ENCODE measurements at regions not wholly inside any gene's neighbourhood (a gene's known extent, or its start where the extent isn't known, plus 50 kb on each side); places are given as distances from the start of the nearest gene placed in this dataset.

DNA sequence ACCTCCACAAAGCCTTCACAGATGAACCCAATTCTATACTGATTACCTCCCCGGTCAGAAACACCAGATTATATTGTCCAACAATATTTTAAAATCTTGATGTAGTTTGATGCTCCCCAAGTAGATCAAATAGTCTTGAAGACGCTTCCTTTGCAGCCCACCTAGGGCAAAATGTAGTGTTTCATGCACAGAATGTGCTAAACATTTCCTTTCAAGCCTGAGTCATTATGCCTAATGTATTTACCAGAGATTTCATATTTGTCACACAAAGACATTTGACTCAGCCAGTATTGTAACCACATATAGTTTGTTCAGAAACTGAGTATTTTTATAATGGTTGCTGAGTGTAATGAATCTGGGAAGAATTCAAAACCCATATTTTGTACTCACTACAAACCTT is 1396.8 kb downstream of the LRRC4C start:
- DNase-seq (ENCODE audit: low read depth in 4 of 4, low spot score in 3 of 4) = no peak

GRCh38 chr11:40061221-40061620 is 1398.2 kb downstream of the LRRC4C start:
- no peak for DNase-seq (ENCODE audit: low read depth in 4 of 4, low spot score in 3 of 4)

DNA sequence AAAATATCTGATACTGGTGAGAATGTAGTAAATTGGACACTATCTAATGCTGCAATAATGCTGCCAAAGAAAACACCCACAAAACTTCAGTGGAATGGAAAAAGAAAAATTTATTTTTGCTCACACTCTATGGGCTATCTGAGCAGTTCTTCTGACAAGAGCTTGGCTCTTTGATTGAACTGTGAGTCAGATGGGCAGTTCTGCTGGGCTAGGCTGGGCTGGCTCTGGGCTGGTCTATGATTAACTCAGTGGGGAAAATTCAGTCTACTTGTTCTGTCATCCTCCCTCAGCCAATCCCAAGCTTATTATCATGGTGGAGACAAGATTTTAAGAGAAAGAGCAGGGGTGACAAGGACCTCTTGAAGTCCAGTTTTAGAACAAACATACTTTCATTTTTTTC is 1404.8 kb downstream of the LRRC4C start:
- DNase-seq (ENCODE audit: low read depth in 4 of 4, low spot score in 3 of 4) = no peak

DNA sequence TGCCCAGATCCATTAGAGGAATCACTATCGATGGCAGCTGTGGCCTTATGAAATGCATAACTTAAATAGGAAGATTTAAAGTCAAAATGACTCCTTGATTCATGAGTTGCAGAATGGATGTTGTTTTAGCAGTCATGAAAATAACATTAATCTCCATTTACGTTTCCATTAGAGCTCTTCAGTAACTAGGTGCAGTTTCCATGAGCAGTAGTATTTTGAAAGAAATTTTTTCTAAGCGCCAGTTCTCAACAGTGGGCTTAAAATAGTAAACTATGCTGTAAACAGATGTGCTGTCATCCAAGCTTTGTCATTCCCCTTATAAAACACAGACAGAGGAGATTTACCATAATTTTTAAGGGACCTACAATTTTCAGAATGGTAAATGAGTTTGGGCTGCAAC is 1414.1 kb downstream of the LRRC4C start:
- no peak for DNase-seq (ENCODE audit: low read depth in 4 of 4, low spot score in 3 of 4)

DNA sequence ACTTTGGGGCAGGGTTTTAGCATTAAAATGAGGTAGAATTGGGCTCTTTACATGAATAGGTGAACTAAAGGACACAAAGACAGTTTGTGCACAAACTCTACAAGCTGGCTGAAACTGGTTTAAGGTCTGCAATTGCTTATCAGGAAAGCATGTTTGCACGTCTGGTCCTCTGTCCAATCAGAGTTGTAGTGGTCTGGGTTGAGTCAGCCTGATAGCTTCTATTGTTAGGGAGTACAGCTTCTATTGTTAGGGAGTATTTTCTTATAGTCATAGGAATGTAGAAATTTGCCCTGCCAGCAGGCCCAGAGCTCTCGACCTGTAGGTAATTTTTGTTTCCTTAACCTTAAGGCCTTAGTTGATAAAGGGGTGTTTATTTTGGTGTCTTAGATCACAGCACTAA is 1422.4 kb downstream of the LRRC4C start:
- DNase-seq (ENCODE audit: low read depth in 4 of 4, low spot score in 3 of 4) = no peak

DNA sequence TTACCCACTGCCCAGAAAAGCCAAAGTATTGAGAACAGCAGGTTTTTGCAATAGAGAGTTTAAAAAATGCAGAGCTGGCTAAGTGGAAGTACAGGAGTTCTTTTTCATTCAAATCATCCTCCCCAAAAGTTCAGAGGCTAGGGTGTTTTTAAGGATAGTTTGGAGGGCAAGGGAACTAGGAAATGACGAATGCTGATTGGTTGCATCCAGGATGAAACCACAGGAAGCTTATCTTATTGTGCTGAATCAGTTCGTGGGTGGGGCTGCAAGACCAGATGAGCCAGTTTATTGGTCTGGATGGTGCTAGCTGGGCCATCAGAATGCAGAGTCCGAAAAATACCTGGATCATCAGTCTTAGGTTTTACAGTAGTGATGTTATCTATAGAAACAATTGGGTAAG is 1427.1 kb downstream of the LRRC4C start:
- no peak for DNase-seq (ENCODE audit: low read depth in 4 of 4, low spot score in 3 of 4)

DNA sequence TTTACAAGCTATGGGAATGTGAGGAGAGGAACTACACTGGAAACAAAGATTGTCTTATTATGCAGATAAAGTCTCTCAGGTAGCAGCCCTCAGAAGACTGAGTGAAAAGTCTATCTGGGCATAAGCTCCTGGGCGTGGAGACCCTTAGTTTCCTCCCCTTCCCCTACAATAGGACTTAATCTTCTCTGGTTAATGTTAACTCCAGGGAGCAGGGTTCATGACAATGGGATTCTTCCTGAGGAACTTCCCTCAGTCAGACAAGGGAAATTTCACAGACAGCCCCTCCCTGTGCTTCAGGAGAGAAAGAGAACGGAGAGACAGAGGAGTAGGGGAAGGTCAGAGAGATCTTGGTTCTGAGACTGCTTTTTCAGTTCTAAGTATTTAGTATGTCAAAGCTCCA is 1428.6 kb downstream of the LRRC4C start:
- no peak for DNase-seq (ENCODE audit: low read depth in 4 of 4, low spot score in 3 of 4)

- DNase-seq (ENCODE audit: low read depth in 4 of 4, low spot score in 3 of 4) = peak in 3 of 4 donors; percentile 12 to 47 (median 19)
Measured at GRCh38 chr11:40029391-40029790, 1430.1 kb downstream of the LRRC4C start.

DNA sequence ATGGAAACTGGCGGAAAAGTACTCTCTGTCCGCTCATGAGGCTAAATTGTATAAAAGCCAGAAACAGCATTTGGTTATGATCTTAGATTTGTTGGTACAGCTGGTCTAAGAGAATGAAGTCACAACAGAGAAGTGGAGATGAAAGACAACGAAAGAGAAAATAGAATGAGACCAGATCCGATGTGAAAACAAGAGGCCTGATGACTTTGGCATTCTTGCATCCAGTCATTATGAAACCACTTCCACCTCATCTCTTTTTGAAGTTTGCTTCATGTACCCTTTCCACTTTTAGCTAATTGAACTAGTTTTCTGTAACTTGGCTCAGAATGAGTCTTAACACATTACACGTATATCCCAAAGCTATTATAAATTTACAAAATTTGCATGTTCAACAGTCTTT is 1431.7 kb downstream of the LRRC4C start:
- no peak for DNase-seq (ENCODE audit: low read depth in 4 of 4, low spot score in 3 of 4)

DNA sequence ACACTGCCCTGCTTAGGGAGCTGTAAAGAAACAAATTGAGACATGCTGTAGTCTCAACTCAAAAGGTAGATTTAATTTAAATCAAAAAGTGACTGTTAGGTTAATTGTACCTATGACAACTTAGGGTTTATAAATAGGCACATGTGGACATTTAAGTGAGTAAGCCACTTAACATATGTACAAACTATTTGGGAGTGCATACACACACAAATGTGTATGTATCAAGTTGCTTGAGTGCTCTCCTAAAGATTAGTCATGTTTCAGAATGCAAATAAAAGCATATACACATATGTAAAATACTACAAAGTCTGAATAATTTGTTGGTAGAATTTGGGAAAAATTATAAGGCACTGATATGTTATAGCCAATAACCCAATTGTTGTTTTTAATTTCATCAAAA is 1435.7 kb downstream of the LRRC4C start:
- DNase-seq (ENCODE audit: low read depth in 4 of 4, low spot score in 3 of 4) = no peak

GRCh38 chr11:40010011-40010410 is 1449.4 kb downstream of the LRRC4C start:
- DNase-seq (ENCODE audit: low read depth in 4 of 4, low spot score in 3 of 4) = no peak

GRCh38 chr11:39992551-39992950 is 1466.9 kb downstream of the LRRC4C start:
- DNase-seq (ENCODE audit: low read depth in 4 of 4, low spot score in 3 of 4) = no peak

DNA sequence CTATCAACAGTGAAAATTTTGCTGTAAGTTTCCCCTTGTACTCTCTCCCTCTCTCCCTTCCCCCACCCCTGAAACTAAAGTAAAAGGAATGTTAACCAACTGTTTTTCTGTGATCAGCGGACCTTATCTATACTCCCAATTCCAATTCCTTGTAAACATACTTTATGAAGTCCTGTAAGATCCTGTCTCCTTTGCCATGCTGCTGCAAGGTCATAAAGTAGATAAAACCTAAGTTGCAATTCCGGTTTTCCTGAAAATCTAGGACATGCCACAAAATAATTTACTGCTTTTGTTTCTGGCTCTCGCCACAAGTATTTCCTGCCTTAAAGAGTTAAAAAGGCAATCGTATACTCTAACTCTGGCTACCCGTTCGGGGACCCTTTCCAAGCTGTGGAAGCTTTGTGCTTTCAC is 1469.0 kb downstream of the LRRC4C start:
- DNase-seq (ENCODE audit: low read depth in 4 of 4, low spot score in 3 of 4) = peak; percentile 51 to 58 (median 54)

DNA sequence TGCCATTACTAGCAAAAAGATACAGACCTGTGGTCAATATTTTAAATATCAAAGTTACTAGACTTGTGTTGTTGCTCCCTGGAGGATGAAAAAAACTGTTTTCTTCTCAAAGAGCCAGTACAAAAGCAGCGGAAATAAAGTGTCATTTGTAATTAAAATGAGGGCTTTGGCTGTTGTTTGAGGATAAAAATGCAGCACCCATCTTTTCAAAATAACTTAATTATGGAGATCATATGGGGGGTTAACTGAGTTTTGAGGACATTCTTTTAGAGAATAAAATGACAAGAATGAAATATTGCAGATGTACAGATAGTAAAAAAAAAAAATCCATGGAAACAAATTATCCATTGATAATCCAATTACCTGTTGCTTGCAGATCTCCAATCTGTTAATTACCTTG is 1484.4 kb downstream of the LRRC4C start:
- no peak for DNase-seq (ENCODE audit: low read depth in 4 of 4, low spot score in 3 of 4)

GRCh38 chr11:39972461-39972860 is 1487.0 kb downstream of the LRRC4C start:
- DNase-seq (ENCODE audit: low read depth in 4 of 4, low spot score in 3 of 4) = no peak

DNA sequence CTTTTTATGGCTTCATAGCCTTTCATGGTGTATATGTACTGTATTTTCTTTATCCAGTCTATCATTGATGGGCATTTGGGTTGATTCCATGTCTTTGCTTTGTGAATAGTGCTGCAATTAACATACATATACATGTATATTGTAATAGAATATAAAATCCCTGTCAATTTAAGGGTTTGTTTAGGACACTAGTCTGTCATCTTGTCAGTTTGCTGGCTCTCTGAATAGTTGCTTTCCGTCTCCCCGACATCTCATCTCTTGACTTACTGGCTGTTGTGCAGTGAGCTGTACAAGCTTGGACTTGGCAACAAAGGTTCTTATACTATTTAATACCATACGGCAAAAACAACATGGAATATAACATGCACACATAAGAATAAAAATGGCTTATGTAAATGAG is 1487.5 kb downstream of the LRRC4C start:
- DNase-seq (ENCODE audit: low read depth in 4 of 4, low spot score in 3 of 4) = no peak

- no peak for DNase-seq (ENCODE audit: low read depth in 4 of 4, low spot score in 3 of 4)
Measured at GRCh38 chr11:39968071-39968470, 1491.4 kb downstream of the LRRC4C start.

DNA sequence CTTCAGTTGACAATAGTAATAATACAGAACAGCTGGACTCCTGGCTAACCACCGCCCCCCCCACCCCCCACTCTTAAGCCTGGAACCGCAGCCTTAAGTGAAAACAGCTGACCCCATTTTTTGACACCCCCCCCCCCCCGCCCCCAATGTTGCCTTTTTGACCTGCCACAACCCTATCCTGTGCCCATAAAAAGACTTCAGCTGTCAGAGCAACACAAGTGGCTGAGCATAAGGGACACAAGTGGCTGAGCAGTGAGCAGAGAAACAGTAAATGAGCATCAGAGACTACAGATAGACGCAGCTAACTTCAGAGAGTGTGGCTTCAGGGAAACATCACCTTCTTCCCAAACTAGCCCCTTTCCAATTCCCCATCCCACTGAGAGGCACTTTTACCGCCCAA is 1493.8 kb downstream of the LRRC4C start:
- no peak for DNase-seq (ENCODE audit: low read depth in 4 of 4, low spot score in 3 of 4)

DNA sequence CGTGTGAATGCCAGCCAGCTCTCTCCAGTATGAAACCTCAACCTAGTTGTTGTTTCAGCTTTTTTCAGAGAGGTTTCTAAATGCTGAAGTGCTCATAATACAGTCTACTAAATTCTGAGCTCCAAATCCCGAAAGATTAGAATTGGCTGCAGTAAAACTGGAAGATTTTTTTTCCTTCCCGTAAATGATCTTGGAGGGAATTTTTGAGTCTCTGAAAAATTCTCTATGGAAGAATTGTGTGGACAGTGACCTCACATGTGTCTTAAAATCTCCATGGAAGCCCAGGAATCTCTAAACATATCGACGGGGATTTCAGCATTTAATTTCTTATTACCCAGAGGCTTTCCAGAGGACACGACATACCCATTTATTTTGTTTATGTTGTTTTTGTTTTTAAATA is 1499.2 kb downstream of the LRRC4C start:
- no peak for DNase-seq (ENCODE audit: low read depth in 4 of 4, low spot score in 3 of 4)

DNA sequence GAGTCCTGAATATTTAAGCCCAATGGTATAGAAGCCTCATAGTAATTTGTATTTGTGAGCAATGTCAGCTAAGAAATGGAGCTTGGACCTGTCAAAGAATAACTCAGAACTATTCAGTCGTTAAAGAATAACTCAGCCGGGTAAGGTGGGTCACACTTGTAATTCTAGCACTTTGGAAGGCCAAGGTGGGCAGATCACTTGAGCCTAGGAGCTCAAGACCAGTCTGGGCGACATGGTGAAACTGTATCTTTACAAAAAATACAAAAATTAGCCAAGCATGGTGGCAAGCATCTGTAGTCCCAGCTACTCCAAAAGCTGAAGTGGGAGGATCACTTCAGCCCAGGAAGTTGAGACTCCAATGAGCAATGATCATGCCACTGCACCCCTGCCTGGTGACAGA is 1526.5 kb downstream of the LRRC4C start:
- DNase-seq (ENCODE audit: low read depth in 4 of 4, low spot score in 3 of 4) = peak in 3 of 4 donors; percentile 3 to 17 (median 5)

DNA sequence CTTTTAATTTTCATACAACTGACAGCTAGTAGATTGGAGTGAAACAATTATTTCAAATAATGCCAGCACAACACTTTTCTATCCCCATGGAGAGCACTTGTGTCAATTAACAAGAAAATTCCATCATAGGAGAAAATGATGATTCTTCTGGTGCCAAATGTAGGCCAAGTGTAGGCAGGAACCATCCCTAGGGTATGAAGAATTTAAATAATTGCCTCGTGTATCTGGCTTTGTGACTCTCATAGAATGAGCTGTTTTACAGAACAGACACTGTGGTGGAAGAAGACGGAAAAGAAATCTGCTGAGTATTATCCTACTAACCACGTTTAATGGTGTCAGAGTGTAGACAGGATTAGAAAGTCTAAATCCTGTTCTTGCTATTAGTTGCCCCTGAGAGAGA is 1542.2 kb downstream of the LRRC4C start:
- no peak for DNase-seq (ENCODE audit: low read depth in 4 of 4, low spot score in 3 of 4)

- DNase-seq (ENCODE audit: low read depth in 4 of 4, low spot score in 3 of 4) = no peak
Measured at GRCh38 chr11:39910087-39910486, 1549.4 kb downstream of the LRRC4C start.

DNA sequence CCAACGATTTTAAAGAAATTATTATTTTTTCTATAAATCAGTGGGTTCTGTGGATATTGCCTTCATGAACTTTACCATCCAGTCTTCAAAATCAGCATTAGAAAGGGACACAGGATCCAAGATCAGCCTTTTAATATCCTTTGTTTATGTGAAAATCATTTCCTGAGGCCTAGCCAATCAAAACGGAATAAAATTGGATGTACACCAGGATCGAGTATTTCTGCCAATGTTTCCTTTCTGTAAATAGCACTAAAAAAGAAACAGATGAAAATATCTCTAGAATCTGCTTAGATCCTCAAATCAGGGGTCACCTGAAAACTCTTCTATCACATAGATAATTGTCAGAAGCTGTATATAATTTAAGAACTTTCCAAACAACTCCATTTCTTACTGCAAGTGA is 1598.5 kb downstream of the LRRC4C start:
- DNase-seq (ENCODE audit: low read depth in 4 of 4, low spot score in 3 of 4) = no peak

DNA sequence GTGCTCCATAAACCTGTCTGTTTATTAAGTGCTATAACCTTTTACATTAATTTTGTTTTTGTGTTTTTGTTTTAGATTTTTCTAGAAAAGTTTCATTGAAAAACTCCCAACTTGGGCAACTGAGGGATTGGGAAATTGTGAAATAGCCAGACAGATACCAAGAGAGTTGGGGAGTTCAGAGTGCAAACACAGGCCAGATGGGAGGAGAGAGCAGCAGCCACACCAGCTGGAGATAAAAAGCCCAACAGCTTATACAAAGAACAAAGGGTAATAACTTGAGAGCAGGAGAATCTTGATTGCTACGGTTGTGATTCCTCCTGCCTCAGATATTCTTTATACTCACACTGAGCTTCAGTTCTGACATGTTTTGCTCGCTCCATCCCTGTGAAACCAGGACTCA is 1642.2 kb downstream of the LRRC4C start:
- DNase-seq (ENCODE audit: low read depth in 4 of 4, low spot score in 3 of 4) = peak in 1 of 4 donors; percentile 9

All from left renal pelvis (tissue), 4 donors.